ENCODE measurements at regions not wholly inside any gene's neighbourhood (a gene's known extent, or its start where the extent isn't known, plus 50 kb on each side); places are given as distances from the start of the nearest gene placed in this dataset.

DNA sequence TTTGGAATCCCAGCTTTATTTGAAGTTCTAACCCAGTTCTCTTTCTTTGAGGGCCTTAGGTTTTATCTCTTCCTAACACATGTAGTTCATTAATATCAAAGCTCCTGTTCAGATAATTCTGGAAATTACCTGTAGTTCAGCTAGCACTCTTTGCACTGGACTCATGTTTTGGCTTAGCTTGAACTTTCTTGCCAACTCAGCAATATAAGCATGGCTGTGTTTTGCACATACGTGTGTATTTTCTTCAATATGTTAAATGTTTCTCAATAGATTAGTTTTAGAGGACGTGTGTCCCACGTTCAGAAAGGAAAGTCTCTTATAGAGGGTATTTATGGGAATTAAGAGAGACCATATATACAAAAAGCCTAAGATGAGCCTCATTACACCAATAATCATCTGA is 271.8 kb upstream of the USP25 start:
- H3K27me3 Mint-ChIP-seq (ENCODE audit: insufficient read depth, low read depth, poor library complexity) = peaks cover 2% of the 10 kb centered on the region
- H3K9me3 Mint-ChIP-seq = no peaks in the 10 kb centered on the region
- Histone ChIP-seq H4K20me1 (replicated peaks; ENCODE audit: insufficient read depth) (no peaks in the 10 kb centered on the region), H3K79me2 (replicated peaks; ENCODE audit: insufficient read depth) (no peaks in the 10 kb centered on the region), H3K9me2 (ENCODE audit: insufficient read depth) (peaks cover 15% of the 10 kb centered on the region), H3F3A (replicated peaks; ENCODE audit: low read depth) (no peaks in the 10 kb centered on the region), H3K27me3 (ENCODE audit: insufficient read depth) (no peaks in the 10 kb centered on the region), H3K27ac (ENCODE audit: low read depth) (no peak overlapping the region), H3K4me1 (ENCODE audit: insufficient read depth) (no peaks in the 10 kb centered on the region), H3K36me3 (ENCODE audit: insufficient read depth) (no peaks in the 10 kb centered on the region), H3K4me3 (no peak overlapping the region), H2AFZ (no peak overlapping the region), H3K4me2 (no peak overlapping the region)
- TF ChIP-seq, protein P1, sequence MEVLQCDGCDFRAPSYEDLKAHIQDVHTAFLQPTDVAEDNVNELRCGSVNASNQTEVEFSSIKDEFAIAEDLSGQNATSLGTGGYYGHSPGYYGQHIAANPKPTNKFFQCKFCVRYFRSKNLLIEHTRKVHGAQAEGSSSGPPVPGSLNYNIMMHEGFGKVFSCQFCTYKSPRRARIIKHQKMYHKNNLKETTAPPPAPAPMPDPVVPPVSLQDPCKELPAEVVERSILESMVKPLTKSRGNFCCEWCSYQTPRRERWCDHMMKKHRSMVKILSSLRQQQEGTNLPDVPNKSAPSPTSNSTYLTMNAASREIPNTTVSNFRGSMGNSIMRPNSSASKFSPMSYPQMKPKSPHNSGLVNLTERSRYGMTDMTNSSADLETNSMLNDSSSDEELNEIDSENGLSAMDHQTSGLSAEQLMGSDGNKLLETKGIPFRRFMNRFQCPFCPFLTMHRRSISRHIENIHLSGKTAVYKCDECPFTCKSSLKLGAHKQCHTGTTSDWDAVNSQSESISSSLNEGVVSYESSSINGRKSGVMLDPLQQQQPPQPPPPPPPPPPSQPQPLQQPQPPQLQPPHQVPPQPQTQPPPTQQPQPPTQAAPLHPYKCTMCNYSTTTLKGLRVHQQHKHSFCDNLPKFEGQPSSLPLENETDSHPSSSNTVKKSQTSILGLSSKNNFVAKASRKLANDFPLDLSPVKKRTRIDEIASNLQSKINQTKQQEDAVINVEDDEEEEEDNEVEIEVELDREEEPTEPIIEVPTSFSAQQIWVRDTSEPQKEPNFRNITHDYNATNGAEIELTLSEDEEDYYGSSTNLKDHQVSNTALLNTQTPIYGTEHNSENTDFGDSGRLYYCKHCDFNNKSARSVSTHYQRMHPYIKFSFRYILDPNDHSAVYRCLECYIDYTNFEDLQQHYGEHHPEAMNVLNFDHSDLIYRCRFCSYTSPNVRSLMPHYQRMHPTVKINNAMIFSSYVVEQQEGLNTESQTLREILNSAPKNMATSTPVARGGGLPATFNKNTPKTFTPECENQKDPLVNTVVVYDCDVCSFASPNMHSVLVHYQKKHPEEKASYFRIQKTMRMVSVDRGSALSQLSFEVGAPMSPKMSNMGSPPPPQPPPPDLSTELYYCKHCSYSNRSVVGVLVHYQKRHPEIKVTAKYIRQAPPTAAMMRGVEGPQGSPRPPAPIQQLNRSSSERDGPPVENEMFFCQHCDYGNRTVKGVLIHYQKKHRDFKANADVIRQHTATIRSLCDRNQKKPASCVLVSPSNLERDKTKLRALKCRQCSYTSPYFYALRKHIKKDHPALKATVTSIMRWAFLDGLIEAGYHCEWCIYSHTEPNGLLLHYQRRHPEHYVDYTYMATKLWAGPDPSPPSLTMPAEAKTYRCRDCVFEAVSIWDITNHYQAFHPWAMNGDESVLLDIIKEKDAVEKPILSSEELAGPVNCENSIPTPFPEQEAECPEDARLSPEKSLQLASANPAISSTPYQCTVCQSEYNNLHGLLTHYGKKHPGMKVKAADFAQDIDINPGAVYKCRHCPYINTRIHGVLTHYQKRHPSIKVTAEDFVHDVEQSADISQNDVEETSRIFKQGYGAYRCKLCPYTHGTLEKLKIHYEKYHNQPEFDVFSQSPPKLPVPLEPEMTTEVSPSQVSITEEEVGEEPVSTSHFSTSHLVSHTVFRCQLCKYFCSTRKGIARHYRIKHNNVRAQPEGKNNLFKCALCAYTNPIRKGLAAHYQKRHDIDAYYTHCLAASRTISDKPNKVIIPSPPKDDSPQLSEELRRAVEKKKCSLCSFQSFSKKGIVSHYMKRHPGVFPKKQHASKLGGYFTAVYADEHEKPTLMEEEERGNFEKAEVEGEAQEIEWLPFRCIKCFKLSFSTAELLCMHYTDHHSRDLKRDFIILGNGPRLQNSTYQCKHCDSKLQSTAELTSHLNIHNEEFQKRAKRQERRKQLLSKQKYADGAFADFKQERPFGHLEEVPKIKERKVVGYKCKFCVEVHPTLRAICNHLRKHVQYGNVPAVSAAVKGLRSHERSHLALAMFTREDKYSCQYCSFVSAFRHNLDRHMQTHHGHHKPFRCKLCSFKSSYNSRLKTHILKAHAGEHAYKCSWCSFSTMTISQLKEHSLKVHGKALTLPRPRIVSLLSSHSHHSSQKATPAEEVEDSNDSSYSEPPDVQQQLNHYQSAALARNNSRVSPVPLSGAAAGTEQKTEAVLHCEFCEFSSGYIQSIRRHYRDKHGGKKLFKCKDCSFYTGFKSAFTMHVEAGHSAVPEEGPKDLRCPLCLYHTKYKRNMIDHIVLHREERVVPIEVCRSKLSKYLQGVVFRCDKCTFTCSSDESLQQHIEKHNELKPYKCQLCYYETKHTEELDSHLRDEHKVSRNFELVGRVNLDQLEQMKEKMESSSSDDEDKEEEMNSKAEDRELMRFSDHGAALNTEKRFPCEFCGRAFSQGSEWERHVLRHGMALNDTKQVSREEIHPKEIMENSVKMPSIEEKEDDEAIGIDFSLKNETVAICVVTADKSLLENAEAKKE (CRISPR knock-in tag; IDR thresholded peaks at IDR 0.05) = no peak
- TF ChIP-seq REST (IDR thresholded peaks at IDR 0.05; ENCODE audit: unreplicated experiment) (no peak), ZNF114 (CRISPR knock-in tag; IDR thresholded peaks at IDR 0.05) (no peak), CTCF (conservative IDR thresholded peaks at IDR 0.05; ENCODE audit: low read depth in 2 of 2) (no peak), ZNF331 (CRISPR knock-in tag; IDR thresholded peaks at IDR 0.05; ENCODE audit: low read depth) (no peak), EZH2phosphoT487 (IDR thresholded peaks at IDR 0.05; ENCODE audit: unreplicated experiment) (no peak), NANOG (IDR thresholded peaks at IDR 0.05; ENCODE audit: borderline replicate concordance) (no peak), POLR2AphosphoS5 (IDR thresholded peaks at IDR 0.05; ENCODE audit: low read depth) (no peak), EZH2 (IDR thresholded peaks at IDR 0.05; ENCODE audit: low read depth, unreplicated experiment) (no peak), CREB1 (CRISPR knock-in tag; IDR thresholded peaks at IDR 0.05; ENCODE audit: low read depth) (no peak), STAT1 (IDR thresholded peaks at IDR 0.05; ENCODE audit: unreplicated experiment) (no peak), JUNB (IDR thresholded peaks at IDR 0.05; ENCODE audit: unreplicated experiment) (no peak)
- TF ChIP-seq, protein P2, sequence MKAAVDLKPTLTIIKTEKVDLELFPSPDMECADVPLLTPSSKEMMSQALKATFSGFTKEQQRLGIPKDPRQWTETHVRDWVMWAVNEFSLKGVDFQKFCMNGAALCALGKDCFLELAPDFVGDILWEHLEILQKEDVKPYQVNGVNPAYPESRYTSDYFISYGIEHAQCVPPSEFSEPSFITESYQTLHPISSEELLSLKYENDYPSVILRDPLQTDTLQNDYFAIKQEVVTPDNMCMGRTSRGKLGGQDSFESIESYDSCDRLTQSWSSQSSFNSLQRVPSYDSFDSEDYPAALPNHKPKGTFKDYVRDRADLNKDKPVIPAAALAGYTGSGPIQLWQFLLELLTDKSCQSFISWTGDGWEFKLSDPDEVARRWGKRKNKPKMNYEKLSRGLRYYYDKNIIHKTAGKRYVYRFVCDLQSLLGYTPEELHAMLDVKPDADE (IDR thresholded peaks at IDR 0.05) = no peak
- no peak overlapping the region for H3K4me3 Mint-ChIP-seq
- H3K4me1 Mint-ChIP-seq = peaks cover 12% of the 10 kb centered on the region
- ATAC-seq = no peak
- DNase-seq (ENCODE audit: low spot score) = no peak
- H3K36me3 Mint-ChIP-seq (ENCODE audit: low read depth) = no peaks in the 10 kb centered on the region
- H3K27ac Mint-ChIP-seq = no peak overlapping the region

Data from GM23338 (cell line).